ENCODE measurements at regions not wholly inside any gene's neighbourhood (a gene's known extent, or its start where the extent isn't known, plus 50 kb on each side); places are given as distances from the start of the nearest gene placed in this dataset.

DNA sequence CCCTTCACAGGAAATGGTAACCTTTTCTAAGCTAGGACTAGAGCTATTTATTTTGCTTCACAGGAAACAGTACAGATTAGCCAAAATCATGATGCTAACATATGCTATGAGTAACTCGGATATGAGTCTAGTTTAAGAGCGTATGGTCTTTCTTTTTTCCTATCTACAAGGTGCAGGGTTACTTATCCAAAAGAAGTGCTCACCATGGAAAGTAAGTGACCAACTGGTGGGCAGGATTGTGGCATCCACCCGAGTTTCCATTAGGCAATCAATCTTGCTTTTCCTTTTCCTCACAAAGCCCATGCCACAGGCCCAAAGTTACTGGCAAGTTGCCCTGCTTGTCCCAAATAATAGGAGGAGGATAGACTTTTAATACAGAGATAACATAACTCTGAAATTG, 765.1 kb upstream of the POM121L12 start:
- TF ChIP-seq, protein P1, sequence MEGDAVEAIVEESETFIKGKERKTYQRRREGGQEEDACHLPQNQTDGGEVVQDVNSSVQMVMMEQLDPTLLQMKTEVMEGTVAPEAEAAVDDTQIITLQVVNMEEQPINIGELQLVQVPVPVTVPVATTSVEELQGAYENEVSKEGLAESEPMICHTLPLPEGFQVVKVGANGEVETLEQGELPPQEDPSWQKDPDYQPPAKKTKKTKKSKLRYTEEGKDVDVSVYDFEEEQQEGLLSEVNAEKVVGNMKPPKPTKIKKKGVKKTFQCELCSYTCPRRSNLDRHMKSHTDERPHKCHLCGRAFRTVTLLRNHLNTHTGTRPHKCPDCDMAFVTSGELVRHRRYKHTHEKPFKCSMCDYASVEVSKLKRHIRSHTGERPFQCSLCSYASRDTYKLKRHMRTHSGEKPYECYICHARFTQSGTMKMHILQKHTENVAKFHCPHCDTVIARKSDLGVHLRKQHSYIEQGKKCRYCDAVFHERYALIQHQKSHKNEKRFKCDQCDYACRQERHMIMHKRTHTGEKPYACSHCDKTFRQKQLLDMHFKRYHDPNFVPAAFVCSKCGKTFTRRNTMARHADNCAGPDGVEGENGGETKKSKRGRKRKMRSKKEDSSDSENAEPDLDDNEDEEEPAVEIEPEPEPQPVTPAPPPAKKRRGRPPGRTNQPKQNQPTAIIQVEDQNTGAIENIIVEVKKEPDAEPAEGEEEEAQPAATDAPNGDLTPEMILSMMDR (IDR thresholded peaks at IDR 0.05; ENCODE audit: control extremely low read depth, extremely low read depth, low read depth, missing control alignments) = no peak
- CTCF ChIA-PET = no interaction called here
- POLR2A ChIA-PET = no interaction called here
- DNase-seq (ENCODE audit: extremely low spot score) = no peak

DNA sequence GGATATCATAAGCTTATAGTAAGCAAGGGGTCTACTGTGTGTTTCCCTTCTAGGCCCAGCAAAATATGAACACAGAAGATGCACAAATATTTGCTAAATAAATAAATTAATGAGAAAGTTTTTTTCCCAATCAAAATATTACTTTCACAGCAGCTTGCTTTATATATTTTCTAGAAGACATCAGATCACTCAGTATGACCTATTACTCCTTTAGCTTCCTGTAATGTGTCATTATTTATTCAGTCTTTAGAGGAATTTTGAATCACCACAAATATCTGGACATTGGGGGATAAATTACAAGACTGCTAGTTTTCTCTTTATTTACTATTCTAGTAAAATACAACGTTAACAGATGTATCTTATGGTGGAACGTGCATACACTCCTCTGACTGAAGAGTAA, 765.8 kb upstream of the POM121L12 start:
- ChIA-PET CTCF (no interaction called here), POLR2A (no interaction called here)
- TF ChIP-seq, protein P1 (IDR thresholded peaks at IDR 0.05; ENCODE audit: control extremely low read depth, extremely low read depth, low read depth, missing control alignments) = no peak
- DNase-seq (ENCODE audit: extremely low spot score) = no peak

DNA sequence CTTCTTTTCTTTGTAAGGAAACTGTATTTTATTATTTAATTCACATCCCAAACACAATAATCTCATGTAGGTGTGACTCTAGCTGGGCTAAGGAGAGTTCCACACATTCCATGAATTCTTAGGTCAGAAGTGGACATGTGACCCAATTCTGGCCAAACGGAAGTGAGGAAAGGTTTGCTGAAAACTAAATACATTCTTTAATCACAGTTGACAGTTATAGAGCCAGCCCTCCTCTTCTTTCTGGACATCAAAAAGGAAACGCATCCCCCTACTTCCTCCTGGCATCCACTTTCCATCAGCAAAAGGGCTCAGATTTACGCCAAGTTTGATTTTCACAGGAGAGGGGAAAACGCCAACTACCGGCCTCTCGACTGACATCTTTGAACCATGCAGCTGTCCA, 774.4 kb upstream of the POM121L12 start:
- no peak for DNase-seq (ENCODE audit: extremely low spot score)

DNA sequence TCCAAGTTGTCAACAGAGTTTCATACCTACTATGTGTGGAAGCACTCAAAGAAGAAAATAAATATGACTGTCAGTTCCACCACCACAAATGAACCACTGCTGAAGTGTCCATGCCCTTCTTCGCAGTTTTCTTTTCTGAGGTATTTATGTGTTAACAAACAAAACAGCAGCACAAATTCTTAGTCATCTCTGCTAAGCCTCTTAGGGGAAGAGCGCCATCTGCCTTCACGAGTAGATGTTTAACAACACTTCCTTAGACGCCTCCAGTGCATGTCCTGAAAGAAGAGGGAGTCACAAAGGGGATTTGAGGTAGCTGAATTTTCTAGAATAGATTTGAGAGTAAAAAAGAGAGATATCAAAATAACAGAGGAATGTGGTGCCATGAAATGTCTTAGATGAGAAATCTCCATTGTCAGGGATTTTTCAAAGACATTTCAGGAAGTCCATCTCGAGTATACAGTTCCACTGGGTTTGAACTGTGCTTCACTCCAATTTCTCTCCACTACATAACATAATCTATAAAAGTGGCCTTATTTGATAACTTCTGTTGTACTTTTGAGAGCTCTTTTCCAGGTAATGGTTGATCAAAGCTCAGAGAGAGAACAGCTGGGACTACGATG, 775.3 kb upstream of the POM121L12 start:
- TF ChIP-seq, protein P1 (IDR thresholded peaks at IDR 0.05; ENCODE audit: control extremely low read depth, extremely low read depth, low read depth, missing control alignments) = no peak
- POLR2A ChIA-PET = no interaction called here

More for the DNA sequence above, 774.4 kb upstream of the POM121L12 start:
- TF ChIP-seq, protein P1 (IDR thresholded peaks at IDR 0.05; ENCODE audit: control extremely low read depth, extremely low read depth, low read depth, missing control alignments) = no peak
- CTCF ChIA-PET = no interaction called here
- POLR2A ChIA-PET = no interaction called here

DNA sequence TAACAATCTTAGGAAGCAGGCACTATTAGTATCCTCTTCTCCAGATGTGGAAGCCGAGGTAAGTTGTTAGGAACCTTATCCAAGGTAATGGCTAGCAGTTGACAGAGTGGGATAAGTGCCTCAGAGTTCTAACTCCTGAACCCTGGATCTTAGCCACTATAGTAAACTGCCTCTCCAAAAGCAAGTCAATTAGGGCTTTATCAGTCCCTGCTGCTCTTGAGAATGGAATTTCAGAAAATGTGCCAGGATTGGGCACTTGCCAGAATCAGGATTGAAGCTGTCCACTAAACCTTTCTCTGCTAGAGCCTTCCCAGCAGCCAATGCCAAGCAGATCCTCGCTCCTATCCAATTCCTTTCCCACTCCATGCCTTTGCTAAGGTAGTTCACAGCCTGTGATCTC, 777.5 kb upstream of the POM121L12 start:
- ChIA-PET CTCF (no interaction called here), POLR2A (no interaction called here)
- DNase-seq (ENCODE audit: extremely low spot score) = no peak
- TF ChIP-seq, protein P1 (IDR thresholded peaks at IDR 0.05; ENCODE audit: control extremely low read depth, extremely low read depth, low read depth, missing control alignments) = no peak

More for the DNA sequence above, 775.3 kb upstream of the POM121L12 start:
- CTCF ChIA-PET = no interaction called here
- DNase-seq (ENCODE audit: extremely low spot score) = no peak

DNA sequence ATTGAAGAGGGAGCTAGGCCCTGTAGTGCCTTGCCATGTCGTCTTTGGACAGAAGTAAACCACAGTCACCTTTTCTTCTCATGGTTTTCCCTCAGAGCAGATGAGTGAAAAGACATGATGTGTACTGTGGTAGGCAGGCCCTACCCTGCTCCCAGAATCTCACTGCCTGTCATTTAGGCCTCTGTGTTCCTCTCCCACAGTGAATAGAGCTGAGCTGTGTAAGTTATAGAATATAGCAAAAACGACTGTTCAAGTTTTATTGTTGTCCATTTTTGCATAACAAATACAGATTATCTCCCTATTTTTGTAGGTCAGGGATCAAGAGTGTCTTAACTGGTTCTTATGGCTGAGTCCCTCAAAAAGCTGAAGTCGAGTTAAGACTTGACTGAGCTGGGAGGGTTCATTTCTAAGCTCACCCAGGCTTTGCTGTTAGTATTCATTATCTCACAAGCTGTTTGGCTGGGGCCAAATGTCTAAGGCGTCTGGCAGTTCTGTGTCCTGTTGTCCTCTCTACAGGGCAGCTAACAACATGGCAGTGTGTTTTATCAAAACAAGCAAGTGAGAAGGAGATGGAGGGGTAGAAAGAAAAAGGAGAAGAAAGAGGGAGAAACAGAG, 780.9 kb upstream of the POM121L12 start:
- ChIA-PET POLR2A (no interaction called here), CTCF (interaction anchor here (0.9 to 1.4 kb wide), 2 partner anchors 9 to 10 kb away, joined by 4 to 5 read pairs; no protein-coding TSS in a partner anchor)
- TF ChIP-seq, protein P1 (IDR thresholded peaks at IDR 0.05; ENCODE audit: control extremely low read depth, extremely low read depth, low read depth, missing control alignments) = no peak
- no peak for DNase-seq (ENCODE audit: extremely low spot score)
